Right lobe of liver (tissue), 6 donors: ENCODE measurements at regions not wholly inside any gene's neighbourhood (a gene's known extent, or its start where the extent isn't known, plus 50 kb on each side); places are given as distances from the start of the nearest gene placed in this dataset.

Source experiments
- ATAC-seq, 4 donors: fragments of 200-7000 bp; cut with Tn5 transposase; one replicate each; pipeline ENCODE4 v1.9.1; 2020; ENCODE audit warnings: mild to moderate bottlenecking in 4 of 4, moderate library complexity in 4 of 4
- DNase-seq, 3 donors: peaks; one replicate each; pipeline ENCODE4 v3.0.0-alpha.2; 2020
- H3K27ac ChIP-seq, 3 donors: fragments of 200-600 bp; one replicate each; pipeline ENCODE4 v1.8.0; 2022
- H3K27me3 ChIP-seq, 2 donors: fragments of 200-600 bp; one replicate each; pipeline ENCODE4 v1.8.0; 2022
- H3K36me3 ChIP-seq, 4 donors: fragments of 200-600 bp; sonication (generic) in 1 of 4; one replicate each; pipeline versions ENCODE4 v1.5.1 to v1.8.0; 2017 to 2022; ENCODE audit warnings: control low read depth in 1 of 4
- H3K4me1 ChIP-seq, 4 donors: fragments of 200-600 bp; sonication (generic) in 1 of 4; one replicate each; pipeline versions ENCODE4 v1.5.1 to v1.8.0; 2017 to 2022; ENCODE audit warnings: control low read depth in 1 of 4
- H3K4me3 ChIP-seq, 3 donors: fragments of 200-600 bp; one replicate each; pipeline ENCODE4 v1.8.0; 2022
- H3K9me3 ChIP-seq, 4 donors: fragments of 200-600 bp; sonication (generic) in 1 of 4; one replicate each; pipeline versions ENCODE4 v1.5.1 to v1.8.0; 2017 to 2022; ENCODE audit warnings: control low read depth in 1 of 4
- POLR2A ChIP-seq: fragments of 450-650 bp; IDR thresholded peaks from one replicate; pipeline ENCODE4 v1.6.1; 2017; ENCODE audit warnings: antibody characterized with exemption, mild to moderate bottlenecking
- WGBS: methylation state at CpG from one replicate; pipeline ENCODE4 v1.1.6; 2018; ENCODE audit warnings: low coverage, low lambda C conversion rate; ENCODE audit not compliant: insufficient coverage; ENCODE audit errors: missing lambda C conversion rate; 5-methylcytosine and 5-hydroxymethylcytosine counted together
- intact Hi-C, 2 donors: fragments of 100-400 bp; cut with DNase I; formaldehyde crosslinking; loops; one replicate each; pipeline versions ENCODE4 v1.11.2 to v1.14.1; 2022
- TF ChIP-seq, protein P1 (sequence below), 4 donors: fragments of 200-600 bp in 3 of 4; fragments of 450-650 bp in 1 of 4; IDR thresholded peaks; one replicate each; pipeline versions ENCODE4 v1.5.1 to v1.8.0; 2016 to 2022; ENCODE audit warnings: antibody characterized with exemption in 4 of 4, mild to moderate bottlenecking in 2 of 4
- donor health status: DM: no; HTN: yes; CAD: no.
- donor health status: DM: no; HTN: no; CAD: no.
- donor health status: DM: no; HTN: no; CAD: no.
- donor health status: DM: no; HTN: yes; CAD: no.
- donor health status: DM: no; HTN: yes; CAD: no.

DNA sequence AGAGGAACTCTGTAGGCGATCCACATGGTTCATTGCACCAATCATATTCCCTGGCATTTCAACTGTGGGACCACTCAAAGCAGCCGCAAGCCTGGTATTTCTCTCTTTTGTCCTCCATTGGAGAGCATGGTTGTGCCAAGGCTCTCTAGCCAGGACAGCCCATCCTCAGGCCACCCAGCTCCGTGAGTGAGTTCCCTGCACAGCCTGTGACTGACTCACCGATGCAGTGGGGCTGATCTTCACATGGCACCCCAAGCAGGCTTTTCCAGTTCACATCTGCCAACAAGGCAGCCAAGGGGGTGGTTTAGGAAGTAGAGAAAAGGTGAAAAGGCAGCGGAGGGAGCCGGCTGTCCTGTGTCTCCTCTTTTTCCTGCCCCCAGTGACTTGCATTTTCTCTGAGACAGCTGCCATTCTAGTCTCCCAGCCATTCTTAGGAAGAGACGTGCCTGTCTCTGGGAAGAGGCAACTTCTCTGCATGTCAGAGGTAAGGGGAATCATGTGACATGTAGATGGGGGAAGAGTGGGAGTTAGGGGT lies 69.2 kb downstream of the MID1IP1 start:
- Histone ChIP-seq H3K27ac (no peak overlapping the region), H3K36me3 (no peaks in the 10 kb centered on the region), H3K4me1 (no peaks in the 10 kb centered on the region), H3K4me3 (no peak overlapping the region), H3K27me3 (no peaks in the 10 kb centered on the region), H3K9me3 (no peaks in the 10 kb centered on the region)
- WGBS, result 49% methylated on average over 4 of the region's 7 CpGs
- intact Hi-C loops, result no loop called here
- ATAC-seq, result no peak
- DNase-seq, result no peak
- TF ChIP-seq POLR2A, result no peak
- TF ChIP-seq, protein P1, sequence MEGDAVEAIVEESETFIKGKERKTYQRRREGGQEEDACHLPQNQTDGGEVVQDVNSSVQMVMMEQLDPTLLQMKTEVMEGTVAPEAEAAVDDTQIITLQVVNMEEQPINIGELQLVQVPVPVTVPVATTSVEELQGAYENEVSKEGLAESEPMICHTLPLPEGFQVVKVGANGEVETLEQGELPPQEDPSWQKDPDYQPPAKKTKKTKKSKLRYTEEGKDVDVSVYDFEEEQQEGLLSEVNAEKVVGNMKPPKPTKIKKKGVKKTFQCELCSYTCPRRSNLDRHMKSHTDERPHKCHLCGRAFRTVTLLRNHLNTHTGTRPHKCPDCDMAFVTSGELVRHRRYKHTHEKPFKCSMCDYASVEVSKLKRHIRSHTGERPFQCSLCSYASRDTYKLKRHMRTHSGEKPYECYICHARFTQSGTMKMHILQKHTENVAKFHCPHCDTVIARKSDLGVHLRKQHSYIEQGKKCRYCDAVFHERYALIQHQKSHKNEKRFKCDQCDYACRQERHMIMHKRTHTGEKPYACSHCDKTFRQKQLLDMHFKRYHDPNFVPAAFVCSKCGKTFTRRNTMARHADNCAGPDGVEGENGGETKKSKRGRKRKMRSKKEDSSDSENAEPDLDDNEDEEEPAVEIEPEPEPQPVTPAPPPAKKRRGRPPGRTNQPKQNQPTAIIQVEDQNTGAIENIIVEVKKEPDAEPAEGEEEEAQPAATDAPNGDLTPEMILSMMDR (IDR thresholded peaks at IDR 0.05), result no peak

DNA sequence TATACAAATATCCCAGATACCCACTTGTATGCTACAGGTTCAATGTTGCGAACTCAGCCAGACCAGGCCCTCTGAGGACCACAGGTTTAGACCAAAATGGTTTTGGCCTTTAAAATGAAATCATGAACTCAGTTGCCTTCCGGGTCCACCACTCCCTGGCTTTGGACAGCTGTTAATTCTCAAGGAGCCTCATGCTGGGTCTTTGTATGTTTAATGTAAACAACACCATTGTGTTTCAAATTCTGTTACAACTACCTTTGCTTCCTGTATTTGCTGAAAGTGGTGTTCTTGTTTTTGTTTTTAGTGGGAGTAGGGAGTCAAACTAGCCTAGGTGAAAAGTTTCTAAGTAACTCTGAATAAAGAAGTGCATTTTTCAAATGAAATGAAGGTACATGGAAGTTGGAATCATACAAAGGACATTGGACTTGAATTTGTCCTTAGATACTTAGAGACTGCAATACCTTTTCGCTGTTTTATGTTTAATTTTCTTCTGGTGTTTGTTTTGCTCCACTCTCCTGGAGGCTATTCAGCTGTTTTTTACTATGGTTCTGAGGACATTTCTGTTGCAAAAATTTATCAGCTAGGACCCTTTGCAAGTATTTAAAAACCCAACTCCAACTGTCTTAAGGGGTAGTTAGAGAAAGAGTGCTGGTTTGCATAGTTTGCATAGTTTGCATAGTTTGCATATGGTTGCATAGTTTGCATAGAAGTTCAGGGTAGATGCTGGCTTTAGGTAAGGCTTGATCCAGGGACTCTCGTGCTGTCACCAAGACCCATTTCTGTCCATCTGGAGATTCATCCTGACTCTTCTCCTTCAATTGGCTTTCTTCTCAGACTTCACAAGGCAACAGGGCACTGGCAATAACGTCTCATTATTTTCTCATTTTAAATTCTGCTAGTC lies 70.1 kb downstream of the MID1IP1 start:
- H3K4me1 ChIP-seq, result no peaks in the 10 kb centered on the region
- H3K27me3 ChIP-seq, result no peaks in the 10 kb centered on the region
- 39% methylated on average over 5 of the region's 5 CpGs for WGBS
- DNase-seq (no peak), ATAC-seq (peak in 3 of 4 donors; percentile 22 to 54 (median 45))
- no peak overlapping the region for H3K27ac ChIP-seq
- H3K4me3 ChIP-seq, result no peak overlapping the region
- H3K9me3 ChIP-seq, result no peaks in the 10 kb centered on the region
- H3K36me3 ChIP-seq, result no peaks in the 10 kb centered on the region
- no peak for TF ChIP-seq POLR2A
- TF ChIP-seq, protein P1 (IDR thresholded peaks at IDR 0.05), result no peak
- intact Hi-C loops, result no loop called here

- 75% methylated on average over 2 of the region's 2 CpGs for WGBS
- no peak for DNase-seq
- TF ChIP-seq POLR2A, result no peak
- TF ChIP-seq, protein P1 (IDR thresholded peaks at IDR 0.05), result no peak
- Histone ChIP-seq H3K27me3 (no peaks in the 10 kb centered on the region), H3K36me3 (no peaks in the 10 kb centered on the region), H3K9me3 (no peaks in the 10 kb centered on the region), H3K4me1 (no peaks in the 10 kb centered on the region), H3K27ac (no peak overlapping the region), H3K4me3 (no peak overlapping the region)
- no peak for ATAC-seq
- intact Hi-C loops, result no loop called here
These were observed 76.1 kb downstream of the MID1IP1 start for GRCh38 chrX:38877366-38877765.

- Histone ChIP-seq H3K4me1 (no peaks in the 10 kb centered on the region), H3K9me3 (no peaks in the 10 kb centered on the region), H3K36me3 (no peaks in the 10 kb centered on the region), H3K4me3 (no peak overlapping the region), H3K27me3 (no peaks in the 10 kb centered on the region), H3K27ac (no peak overlapping the region)
- no peak for DNase-seq
- TF ChIP-seq, protein P1 (IDR thresholded peaks at IDR 0.05), result no peak
- no peak for TF ChIP-seq POLR2A
- ATAC-seq, result no peak
- intact Hi-C loops, result no loop called here
- WGBS, result 49% methylated on average over 4 of the region's 4 CpGs
These were observed 77.5 kb downstream of the MID1IP1 start for GRCh38 chrX:38878641-38879340.
